Liver (tissue), 8 donors: ENCODE measurements at regions not wholly inside any gene's neighbourhood (a gene's known extent, or its start where the extent isn't known, plus 50 kb on each side); places are given as distances from the start of the nearest gene placed in this dataset.

Experiments used
- DNase-seq: peaks from one replicate; pipeline ENCODE4 v3.0.0-alpha.2; 2017; ENCODE audit warnings: low spot score
- H3K27ac ChIP-seq, 2 donors: one replicate each; pipeline ENCODE4 v1.7.0; 2013; ENCODE audit warnings: inconsistent platforms in 2 of 2, low read length in 2 of 2, control low read depth in 1 of 2, low read depth in 1 of 2, mild to moderate bottlenecking in 1 of 2
- H3K27me3 ChIP-seq, 4 donors: one replicate each; pipeline versions ENCODE4 v1.6.1 to v1.7.0; 2013; ENCODE audit warnings: low read length in 3 of 4, inconsistent platforms in 1 of 4, mild to moderate bottlenecking in 1 of 4, moderate library complexity in 1 of 4; ENCODE audit not compliant: control insufficient read depth in 4 of 4, insufficient read depth in 4 of 4
- H3K36me3 ChIP-seq, 4 donors: one replicate each; pipeline versions ENCODE4 v1.6.1 to v1.7.0; 2013; ENCODE audit warnings: low read length in 3 of 4, mild to moderate bottlenecking in 3 of 4, low read depth in 1 of 4, moderate library complexity in 1 of 4; ENCODE audit not compliant: control insufficient read depth in 4 of 4, insufficient read depth in 3 of 4
- H3K4me1 ChIP-seq, 4 donors: one replicate each; pipeline versions ENCODE4 v1.6.1 to v1.7.0; 2013; ENCODE audit warnings: low read length in 3 of 4, mild to moderate bottlenecking in 3 of 4, moderate library complexity in 1 of 4; ENCODE audit not compliant: control insufficient read depth in 4 of 4, insufficient read depth in 4 of 4
- H3K4me3 ChIP-seq, 3 donors: one replicate each; pipeline versions ENCODE4 v1.6.1 to v1.7.0; 2013; ENCODE audit warnings: low read length in 3 of 3, control low read depth in 1 of 3, low read depth in 1 of 3, mild to moderate bottlenecking in 1 of 3
- H3K9ac ChIP-seq, 2 donors: one replicate each; pipeline ENCODE4 v1.7.0; 2013; ENCODE audit warnings: low read length in 2 of 2, mild to moderate bottlenecking in 2 of 2, moderate library complexity in 2 of 2, control low read depth in 1 of 2, low read depth in 1 of 2
- H3K9me3 ChIP-seq, 4 donors: one replicate each; pipeline versions ENCODE4 v1.6.1 to v1.7.0; 2013; ENCODE audit warnings: low read length in 3 of 4; ENCODE audit not compliant: control insufficient read depth in 4 of 4
- ATF3 ChIP-seq: IDR thresholded peaks from 2 replicates; pipeline ENCODE4 v1.6.1; 2016; ENCODE audit warnings: antibody characterized with exemption
- CTCF ChIP-seq: fragments of 150-350 bp; IDR thresholded peaks from 2 replicates; pipeline ENCODE4 v1.5.1; 2017; ENCODE audit warnings: improper control_type of control experiment, low read depth, low read length; ENCODE audit not compliant: missing input control
- EGR1 ChIP-seq, 2 donors: IDR thresholded peaks; 2 replicates each; pipeline ENCODE4 v1.6.1; 2016 to 2018; ENCODE audit warnings: antibody characterized with exemption in 2 of 2, low read depth in 2 of 2
- FOXA1 ChIP-seq: IDR thresholded peaks from 2 replicates; pipeline ENCODE4 v1.6.1; 2016; ENCODE audit warnings: antibody characterized with exemption
- FOXA2 ChIP-seq: IDR thresholded peaks from 2 replicates; pipeline ENCODE4 v1.6.1; 2016; ENCODE audit warnings: antibody characterized with exemption
- GABPA ChIP-seq, 2 donors: IDR thresholded peaks in 1 of 2; conservative IDR thresholded peaks in 1 of 2; 2 replicates each; pipeline ENCODE4 v1.6.1; 2016; ENCODE audit warnings: antibody characterized with exemption in 2 of 2, mild to moderate bottlenecking in 1 of 2, moderate library complexity in 1 of 2
- HNF4A ChIP-seq, 2 donors: conservative IDR thresholded peaks; 2 replicates each; pipeline ENCODE4 v1.6.1; 2016; ENCODE audit warnings: antibody characterized with exemption in 2 of 2, mild to moderate bottlenecking in 2 of 2
- HNF4G ChIP-seq: IDR thresholded peaks from 2 replicates; pipeline ENCODE4 v1.6.1; 2016; ENCODE audit warnings: antibody characterized with exemption
- JUND ChIP-seq, 2 donors: IDR thresholded peaks; 2 replicates each; pipeline ENCODE4 v1.6.1; 2016; ENCODE audit warnings: antibody characterized with exemption in 2 of 2
- MAX ChIP-seq: IDR thresholded peaks from 2 replicates; pipeline ENCODE4 v1.6.1; 2016; ENCODE audit warnings: antibody characterized with exemption
- NR2F2 ChIP-seq: IDR thresholded peaks from 2 replicates; pipeline ENCODE4 v1.6.1; 2016; ENCODE audit warnings: antibody characterized with exemption
- RAD21 ChIP-seq, 2 donors: IDR thresholded peaks; 2 replicates each; pipeline ENCODE4 v1.6.1; 2016; ENCODE audit warnings: antibody characterized with exemption in 2 of 2, mild to moderate bottlenecking in 2 of 2
- SP1 ChIP-seq: IDR thresholded peaks from 2 replicates; pipeline ENCODE4 v1.6.1; 2018; ENCODE audit warnings: antibody characterized with exemption, mild to moderate bottlenecking
- TAF1 ChIP-seq: conservative IDR thresholded peaks from 2 replicates; pipeline ENCODE4 v1.6.1; 2016; ENCODE audit warnings: antibody characterized with exemption, mild to moderate bottlenecking
- WGBS: extraction: QIAGEN DNeasy Blood & Tissue Kit; methylation state at CpG from one replicate; pipeline ENCODE4 v1.1.7; 2013; 5-methylcytosine and 5-hydroxymethylcytosine counted together
- TF ChIP-seq, protein P1 (sequence below): IDR thresholded peaks from 2 replicates; pipeline ENCODE4 v1.6.1; 2016; ENCODE audit warnings: antibody characterized with exemption, mild to moderate bottlenecking
- TF ChIP-seq, protein P2 (sequence below): IDR thresholded peaks from 2 replicates; pipeline ENCODE4 v1.6.1; 2016; ENCODE audit warnings: antibody characterized with exemption
- donor health status: healthy.
- donor health status: healthy.
- donor health status: healthy.
- donor health status: healthy.
- donor health status: healthy.

DNA sequence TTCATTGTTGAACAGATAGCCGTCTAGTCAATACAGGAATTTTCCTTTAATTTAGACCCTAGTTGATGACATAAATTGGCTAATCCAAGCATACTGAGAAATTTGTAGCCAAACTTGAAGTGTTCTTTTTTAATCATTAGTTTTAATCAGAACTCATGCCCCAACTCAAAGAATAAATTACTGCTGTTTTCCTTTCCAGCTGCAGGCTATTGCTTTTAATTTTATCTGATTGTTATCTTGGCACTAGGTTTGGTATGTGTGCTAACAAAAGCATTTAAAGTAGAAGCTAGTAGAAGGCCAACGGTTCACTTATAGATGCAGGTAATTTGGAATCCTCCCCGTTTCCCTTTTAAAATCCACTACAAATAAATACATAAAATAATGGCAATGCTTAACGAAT is 188.5 kb downstream of the CD109 start (continued):
- no peak for TF ChIP-seq MAX
- no peak for TF ChIP-seq SP1
- TF ChIP-seq CTCF: no peak

- no peaks in the 10 kb centered on the region for H3K36me3 ChIP-seq
- DNase-seq: no peak
- no peaks in the 10 kb centered on the region for H3K4me1 ChIP-seq
- no peak overlapping the region for H3K27ac ChIP-seq
- H3K4me3 ChIP-seq: no peak overlapping the region
- WGBS: 77% methylated on average over 8 of the region's 8 CpGs
- TF ChIP-seq HNF4G (no peak), EGR1 (IDR thresholded peaks at IDR 0.05; ENCODE audit: low read depth in 2 of 2) (no peak), MAX (no peak), NR2F2 (no peak), FOXA2 (no peak), CTCF (no peak), TAF1 (no peak), SP1 (no peak)
- TF ChIP-seq, protein P1, sequence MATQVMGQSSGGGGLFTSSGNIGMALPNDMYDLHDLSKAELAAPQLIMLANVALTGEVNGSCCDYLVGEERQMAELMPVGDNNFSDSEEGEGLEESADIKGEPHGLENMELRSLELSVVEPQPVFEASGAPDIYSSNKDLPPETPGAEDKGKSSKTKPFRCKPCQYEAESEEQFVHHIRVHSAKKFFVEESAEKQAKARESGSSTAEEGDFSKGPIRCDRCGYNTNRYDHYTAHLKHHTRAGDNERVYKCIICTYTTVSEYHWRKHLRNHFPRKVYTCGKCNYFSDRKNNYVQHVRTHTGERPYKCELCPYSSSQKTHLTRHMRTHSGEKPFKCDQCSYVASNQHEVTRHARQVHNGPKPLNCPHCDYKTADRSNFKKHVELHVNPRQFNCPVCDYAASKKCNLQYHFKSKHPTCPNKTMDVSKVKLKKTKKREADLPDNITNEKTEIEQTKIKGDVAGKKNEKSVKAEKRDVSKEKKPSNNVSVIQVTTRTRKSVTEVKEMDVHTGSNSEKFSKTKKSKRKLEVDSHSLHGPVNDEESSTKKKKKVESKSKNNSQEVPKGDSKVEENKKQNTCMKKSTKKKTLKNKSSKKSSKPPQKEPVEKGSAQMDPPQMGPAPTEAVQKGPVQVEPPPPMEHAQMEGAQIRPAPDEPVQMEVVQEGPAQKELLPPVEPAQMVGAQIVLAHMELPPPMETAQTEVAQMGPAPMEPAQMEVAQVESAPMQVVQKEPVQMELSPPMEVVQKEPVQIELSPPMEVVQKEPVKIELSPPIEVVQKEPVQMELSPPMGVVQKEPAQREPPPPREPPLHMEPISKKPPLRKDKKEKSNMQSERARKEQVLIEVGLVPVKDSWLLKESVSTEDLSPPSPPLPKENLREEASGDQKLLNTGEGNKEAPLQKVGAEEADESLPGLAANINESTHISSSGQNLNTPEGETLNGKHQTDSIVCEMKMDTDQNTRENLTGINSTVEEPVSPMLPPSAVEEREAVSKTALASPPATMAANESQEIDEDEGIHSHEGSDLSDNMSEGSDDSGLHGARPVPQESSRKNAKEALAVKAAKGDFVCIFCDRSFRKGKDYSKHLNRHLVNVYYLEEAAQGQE: no peak
- H3K27me3 ChIP-seq: no peaks in the 10 kb centered on the region
- H3K9ac ChIP-seq: no peak overlapping the region
- H3K9me3 ChIP-seq: no peaks in the 10 kb centered on the region
Observed at GRCh38 chr6:73879501-73880293, 183.7 kb downstream of the CD109 start.

DNA sequence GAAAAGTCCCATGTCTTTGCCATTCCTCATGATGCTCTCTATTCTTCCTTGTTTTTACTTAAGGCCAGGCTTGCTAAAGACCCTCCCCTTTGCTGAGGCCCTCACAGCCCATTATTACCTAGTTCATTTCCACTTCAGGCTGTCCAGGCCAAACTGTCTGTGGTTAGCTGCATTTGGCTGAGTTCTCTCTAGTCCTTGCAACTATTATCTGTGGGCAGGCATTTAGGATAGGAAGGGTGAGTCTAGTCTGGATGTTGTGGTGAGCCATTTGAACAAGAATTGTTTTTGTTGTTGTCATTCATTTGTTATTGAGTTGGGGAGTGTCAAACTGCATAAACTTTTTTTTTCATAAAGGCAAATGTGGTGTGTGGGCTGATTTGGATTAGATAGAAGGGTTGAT is 182.4 kb downstream of the CD109 start:
- Histone ChIP-seq H3K36me3 (no peaks in the 10 kb centered on the region), H3K9me3 (no peaks in the 10 kb centered on the region), H3K27me3 (no peaks in the 10 kb centered on the region), H3K4me3 (no peak overlapping the region), H3K4me1 (no peaks in the 10 kb centered on the region), H3K27ac (no peak overlapping the region), H3K9ac (no peak overlapping the region)
- no peak for DNase-seq
- no peak for TF ChIP-seq FOXA1
- no peak for TF ChIP-seq EGR1 (IDR thresholded peaks at IDR 0.05; ENCODE audit: low read depth in 2 of 2)
- TF ChIP-seq HNF4A (conservative IDR thresholded peaks at IDR 0.05): no peak
- TF ChIP-seq TAF1: no peak
- no peak for TF ChIP-seq JUND (IDR thresholded peaks at IDR 0.05)
- TF ChIP-seq ATF3: no peak
- no peak for TF ChIP-seq NR2F2
- no peak for TF ChIP-seq HNF4G
- no peak for TF ChIP-seq SP1
- TF ChIP-seq RAD21 (IDR thresholded peaks at IDR 0.05): no peak
- no peak for TF ChIP-seq CTCF
- no peak for TF ChIP-seq GABPA (IDR thresholded peaks at IDR 0.05 in 1 of 2, conservative IDR thresholded peaks at IDR 0.05 in 1 of 2)
- TF ChIP-seq, protein P2, sequence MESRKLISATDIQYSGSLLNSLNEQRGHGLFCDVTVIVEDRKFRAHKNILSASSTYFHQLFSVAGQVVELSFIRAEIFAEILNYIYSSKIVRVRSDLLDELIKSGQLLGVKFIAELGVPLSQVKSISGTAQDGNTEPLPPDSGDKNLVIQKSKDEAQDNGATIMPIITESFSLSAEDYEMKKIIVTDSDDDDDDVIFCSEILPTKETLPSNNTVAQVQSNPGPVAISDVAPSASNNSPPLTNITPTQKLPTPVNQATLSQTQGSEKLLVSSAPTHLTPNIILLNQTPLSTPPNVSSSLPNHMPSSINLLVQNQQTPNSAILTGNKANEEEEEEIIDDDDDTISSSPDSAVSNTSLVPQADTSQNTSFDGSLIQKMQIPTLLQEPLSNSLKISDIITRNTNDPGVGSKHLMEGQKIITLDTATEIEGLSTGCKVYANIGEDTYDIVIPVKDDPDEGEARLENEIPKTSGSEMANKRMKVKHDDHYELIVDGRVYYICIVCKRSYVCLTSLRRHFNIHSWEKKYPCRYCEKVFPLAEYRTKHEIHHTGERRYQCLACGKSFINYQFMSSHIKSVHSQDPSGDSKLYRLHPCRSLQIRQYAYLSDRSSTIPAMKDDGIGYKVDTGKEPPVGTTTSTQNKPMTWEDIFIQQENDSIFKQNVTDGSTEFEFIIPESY: no peak
